ENCODE measurements at regions not wholly inside any gene's neighbourhood (a gene's known extent, or its start where the extent isn't known, plus 50 kb on each side); places are given as distances from the start of the nearest gene placed in this dataset.

GRCh38 chr10:80909254-80909653 lies 371.6 kb downstream of the SH2D4B start:
- ATAC-seq, result no peak
- no peak for TF ChIP-seq CTCF (IDR thresholded peaks at IDR 0.05)
- intact Hi-C loops (cut with DNase I), result no loop called here
- H3K4me3 ChIP-seq, result no peak overlapping the region
- no peaks in the 10 kb centered on the region for H3K4me1 ChIP-seq
- DNase-seq, result no peak
- H3K27ac ChIP-seq, result no peak overlapping the region
- no peaks in the 10 kb centered on the region for H3K9me3 ChIP-seq
- H3K36me3 ChIP-seq, result no peaks in the 10 kb centered on the region
- no peaks in the 10 kb centered on the region for H3K27me3 ChIP-seq (ENCODE audit: low read depth)

- ATAC-seq (no peak), DNase-seq (no peak)
- Histone ChIP-seq H3K36me3 (no peaks in the 10 kb centered on the region), H3K4me3 (no peak overlapping the region), H3K27ac (no peak overlapping the region), H3K9me3 (no peaks in the 10 kb centered on the region), H3K4me1 (no peaks in the 10 kb centered on the region), H3K27me3 (ENCODE audit: low read depth) (no peaks in the 10 kb centered on the region)
- no peak for TF ChIP-seq CTCF (IDR thresholded peaks at IDR 0.05)
- intact Hi-C loops (cut with DNase I), result no loop called here
Observed at GRCh38 chr10:80917636-80918035, 379.9 kb downstream of the SH2D4B start.

- no peaks in the 10 kb centered on the region for H3K27me3 ChIP-seq (ENCODE audit: low read depth)
- ATAC-seq (no peak), DNase-seq (no peak)
- H3K9me3 ChIP-seq, result no peaks in the 10 kb centered on the region
- no peak overlapping the region for H3K27ac ChIP-seq
- H3K36me3 ChIP-seq, result no peaks in the 10 kb centered on the region
- H3K4me1 ChIP-seq, result no peaks in the 10 kb centered on the region
- intact Hi-C loops (cut with DNase I), result no loop called here
- H3K4me3 ChIP-seq, result no peak overlapping the region
- no peak for TF ChIP-seq CTCF (IDR thresholded peaks at IDR 0.05)
Observed at GRCh38 chr10:80921032-80921431, 383.3 kb downstream of the SH2D4B start.

- no peak overlapping the region for H3K27ac ChIP-seq
- no peaks in the 10 kb centered on the region for H3K9me3 ChIP-seq
- intact Hi-C loops (cut with DNase I), result no loop called here
- no peak overlapping the region for H3K4me3 ChIP-seq
- no peaks in the 10 kb centered on the region for H3K27me3 ChIP-seq (ENCODE audit: low read depth)
- DNase-seq (no peak), ATAC-seq (peak; percentile 50 to 66)
- no peaks in the 10 kb centered on the region for H3K4me1 ChIP-seq
- TF ChIP-seq CTCF (IDR thresholded peaks at IDR 0.05), result peak; percentile 67
- no peaks in the 10 kb centered on the region for H3K36me3 ChIP-seq
Observed at GRCh38 chr10:80924063-80924952, 386.6 kb downstream of the SH2D4B start.

- Histone ChIP-seq H3K9me3 (no peaks in the 10 kb centered on the region), H3K27me3 (ENCODE audit: low read depth) (no peaks in the 10 kb centered on the region), H3K4me1 (no peaks in the 10 kb centered on the region), H3K27ac (no peak overlapping the region), H3K4me3 (no peak overlapping the region), H3K36me3 (no peaks in the 10 kb centered on the region)
- no peak for TF ChIP-seq CTCF (IDR thresholded peaks at IDR 0.05)
- ATAC-seq (no peak), DNase-seq (no peak)
- intact Hi-C loops (cut with DNase I), result no loop called here
Observed at GRCh38 chr10:80927419-80928078, 389.8 kb downstream of the SH2D4B start.

All from lower lobe of right lung (tissue), 2 donors.